Gastroesophageal sphincter (tissue), 4 donors: ENCODE measurements at regions not wholly inside any gene's neighbourhood (a gene's known extent, or its start where the extent isn't known, plus 50 kb on each side); places are given as distances from the start of the nearest gene placed in this dataset.

Experiments used
- ATAC-seq: fragments of 150-250 bp; one replicate; pipeline ENCODE4 v1.9.1; 2016; ENCODE audit warnings: mild to moderate bottlenecking, moderate library complexity
- H3K27ac ChIP-seq, 4 donors: fragments of 200-600 bp; sonication (generic) in 3 of 4; 1 replicate in 3 of 4; 2 replicates in 1 of 4; pipeline ENCODE4 v1.5.1; 2016 to 2019
- H3K27me3 ChIP-seq: fragments of 200-600 bp; sonication (generic); one replicate; pipeline ENCODE4 v1.5.1; 2019
- H3K36me3 ChIP-seq, 2 donors: fragments of 200-600 bp; sonication (generic); one replicate each; pipeline ENCODE4 v1.5.1; 2019; ENCODE audit warnings: control low read depth in 1 of 2
- H3K4me1 ChIP-seq, 3 donors: fragments of 200-600 bp; sonication (generic); 1 replicate in 2 of 3; 2 replicates in 1 of 3; pipeline ENCODE4 v1.5.1; 2016 to 2019; ENCODE audit warnings: control low read depth in 2 of 3
- H3K4me3 ChIP-seq, 2 donors: fragments of 200-600 bp; sonication (generic); one replicate each; pipeline ENCODE4 v1.5.1; 2019; ENCODE audit warnings: mild to moderate bottlenecking in 1 of 2, moderate library complexity in 1 of 2
- H3K9me3 ChIP-seq, 3 donors: fragments of 200-600 bp; sonication (generic); one replicate each; pipeline ENCODE4 v1.5.1; 2017 to 2019; ENCODE audit warnings: control low read depth in 2 of 3
- CTCF ChIP-seq, 4 experiments: fragments of 200-600 bp in 2 of 4; fragments of 450-650 bp in 2 of 4; sonication (generic) in 1 of 4; IDR thresholded peaks; one replicate each; pipeline ENCODE4 v1.5.1; 2017 to 2019; ENCODE audit warnings: antibody characterized with exemption in 4 of 4, mild to moderate bottlenecking in 2 of 4, moderate library complexity in 2 of 4
- EP300 ChIP-seq: sonication (generic); formaldehyde crosslinking; IDR thresholded peaks from one replicate; pipeline ENCODE4 v1.6.1; 2017; ENCODE audit warnings: antibody characterized with exemption, mild to moderate bottlenecking
- POLR2A ChIP-seq, 2 donors: fragments of 450-650 bp; IDR thresholded peaks; one replicate each; pipeline ENCODE4 v1.6.1; 2017; ENCODE audit warnings: antibody characterized with exemption in 2 of 2, mild to moderate bottlenecking in 2 of 2, moderate library complexity in 1 of 2
- POLR2AphosphoS5 ChIP-seq: sonication (generic); formaldehyde crosslinking; IDR thresholded peaks from one replicate; pipeline ENCODE4 v1.6.1; 2017; ENCODE audit warnings: antibody characterized with exemption
- WGBS, 2 donors: methylation state at CpG; one replicate each; pipeline ENCODE4 v1.1.5; 2018; ENCODE audit warnings: low coverage in 1 of 2; 5-methylcytosine and 5-hydroxymethylcytosine counted together

- no peaks in the 10 kb centered on the region for H3K27me3 ChIP-seq
- H3K4me3 ChIP-seq: no peak overlapping the region
- no peak for TF ChIP-seq POLR2A (IDR thresholded peaks at IDR 0.05)
- no peak for TF ChIP-seq EP300
- TF ChIP-seq POLR2AphosphoS5: no peak
- H3K27ac ChIP-seq: no peak overlapping the region
- H3K4me1 ChIP-seq: no peaks in the 10 kb centered on the region
- WGBS, 2 donors: 56 to 63% methylated on average over 5 of the region's 5 CpGs
- no peaks in the 10 kb centered on the region for H3K36me3 ChIP-seq
- no peak for ATAC-seq
- no peaks in the 10 kb centered on the region for H3K9me3 ChIP-seq
Measured at GRCh38 chr16:63581570-63581969, 1540.3 kb downstream of the CDH11 start.

- 64 to 83% methylated on average over 1 of the region's 1 CpG for WGBS, 2 donors
- Histone ChIP-seq H3K9me3 (no peaks in the 10 kb centered on the region), H3K27ac (no peak overlapping the region), H3K4me1 (no peaks in the 10 kb centered on the region), H3K36me3 (no peaks in the 10 kb centered on the region), H3K4me3 (no peak overlapping the region), H3K27me3 (no peaks in the 10 kb centered on the region)
- no peak for TF ChIP-seq POLR2AphosphoS5
- TF ChIP-seq EP300: no peak
- no peak for TF ChIP-seq CTCF (IDR thresholded peaks at IDR 0.05)
- no peak for TF ChIP-seq POLR2A (IDR thresholded peaks at IDR 0.05)
- no peak for ATAC-seq
Measured at GRCh38 chr16:63578791-63579190, 1542.6 kb upstream of the CDH8 start.

GRCh38 chr16:63577891-63578290 is 1541.7 kb upstream of the CDH8 start:
- no peak overlapping the region for H3K27ac ChIP-seq
- no peaks in the 10 kb centered on the region for H3K9me3 ChIP-seq
- H3K4me3 ChIP-seq: no peak overlapping the region
- no peak for TF ChIP-seq POLR2AphosphoS5
- no peak for TF ChIP-seq EP300
- no peaks in the 10 kb centered on the region for H3K4me1 ChIP-seq
- no peaks in the 10 kb centered on the region for H3K36me3 ChIP-seq
- ATAC-seq: no peak
- no peaks in the 10 kb centered on the region for H3K27me3 ChIP-seq

- Histone ChIP-seq H3K36me3 (no peaks in the 10 kb centered on the region), H3K4me1 (no peaks in the 10 kb centered on the region), H3K4me3 (no peak overlapping the region), H3K9me3 (no peaks in the 10 kb centered on the region), H3K27me3 (no peaks in the 10 kb centered on the region), H3K27ac (no peak overlapping the region)
- TF ChIP-seq CTCF (IDR thresholded peaks at IDR 0.05): no peak
- TF ChIP-seq POLR2A (IDR thresholded peaks at IDR 0.05): no peak
- no peak for TF ChIP-seq POLR2AphosphoS5
- no peak for TF ChIP-seq EP300
- ATAC-seq: no peak
- WGBS, 2 donors: 19 to 41% methylated on average over 1 of the region's 1 CpG
Measured at GRCh38 chr16:63575041-63575440, 1538.8 kb upstream of the CDH8 start.

- H3K9me3 ChIP-seq: no peaks in the 10 kb centered on the region
- no peak for TF ChIP-seq CTCF (IDR thresholded peaks at IDR 0.05)
- TF ChIP-seq POLR2AphosphoS5: no peak
- no peak for TF ChIP-seq EP300
- no peak for TF ChIP-seq POLR2A (IDR thresholded peaks at IDR 0.05)
- no peak for ATAC-seq
- H3K27ac ChIP-seq: no peak overlapping the region
- WGBS, 2 donors: 35 to 45% methylated on average over 3 of the region's 3 CpGs
- H3K36me3 ChIP-seq: no peaks in the 10 kb centered on the region
- H3K27me3 ChIP-seq: no peaks in the 10 kb centered on the region
- no peaks in the 10 kb centered on the region for H3K4me1 ChIP-seq
- no peak overlapping the region for H3K4me3 ChIP-seq
Measured at GRCh38 chr16:63568164-63568563, 1531.9 kb upstream of the CDH8 start.

- 53 to 93% methylated on average over 1 of the region's 1 CpG for WGBS, 2 donors
- no peak for ATAC-seq
- no peak overlapping the region for H3K4me3 ChIP-seq
- H3K27ac ChIP-seq: no peak overlapping the region
- no peaks in the 10 kb centered on the region for H3K27me3 ChIP-seq
- H3K4me1 ChIP-seq: no peaks in the 10 kb centered on the region
- H3K9me3 ChIP-seq: peaks cover 0 to 5% (median 0%) of the 10 kb centered on the region in 3 donors
- H3K36me3 ChIP-seq: no peaks in the 10 kb centered on the region
- no peak for TF ChIP-seq EP300
- no peak for TF ChIP-seq CTCF (IDR thresholded peaks at IDR 0.05)
- no peak for TF ChIP-seq POLR2A (IDR thresholded peaks at IDR 0.05)
- TF ChIP-seq POLR2AphosphoS5: no peak
Measured at GRCh38 chr16:63563819-63564505, 1527.7 kb upstream of the CDH8 start.
